DMS79 (cell line): ENCODE measurements at regions not wholly inside any gene's neighbourhood (a gene's known extent, or its start where the extent isn't known, plus 50 kb on each side); places are given as distances from the start of the nearest gene placed in this dataset.

ENCODE experiments used
- DNase-seq: peaks from one replicate; lab custom pipeline; 2025; lab: John Stamatoyannopoulos, UW

DNA sequence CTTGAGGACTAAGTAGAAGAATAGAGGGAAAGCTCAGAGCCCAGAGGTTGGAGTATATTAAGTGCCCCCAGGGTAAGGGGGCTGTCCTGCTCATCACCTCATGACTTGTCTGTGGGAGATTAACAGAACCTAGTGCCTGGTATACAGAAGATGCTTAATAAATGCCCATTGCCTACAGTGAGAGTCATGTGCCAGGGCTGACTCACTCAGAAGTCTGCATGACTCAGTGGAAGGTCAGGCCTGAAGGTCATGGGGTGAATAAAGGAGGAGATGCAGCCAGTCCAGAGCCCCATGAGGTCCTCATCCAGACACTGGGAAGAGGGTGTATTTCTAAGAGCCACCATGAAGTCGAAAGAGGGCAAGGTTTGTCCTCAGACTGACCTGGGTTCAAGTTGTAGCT, 62.5 kb upstream of the TLE3 start:
- no peak for DNase-seq

DNA sequence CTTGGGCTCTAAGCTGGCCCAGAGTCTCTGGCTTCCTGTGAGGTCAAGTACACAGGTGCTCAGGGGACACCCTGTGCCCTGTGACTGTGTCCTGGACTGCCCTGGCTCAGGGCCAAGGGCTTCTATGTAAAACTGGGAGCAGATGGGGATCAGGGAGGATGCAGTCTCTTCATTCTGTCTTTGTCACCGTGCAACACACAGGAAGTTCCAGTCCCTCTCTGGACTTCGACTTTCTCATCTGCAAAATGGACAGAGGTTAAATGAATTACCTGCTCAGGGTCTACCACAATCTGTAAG, 61.9 kb upstream of the TLE3 start:
- no peak for DNase-seq

DNA sequence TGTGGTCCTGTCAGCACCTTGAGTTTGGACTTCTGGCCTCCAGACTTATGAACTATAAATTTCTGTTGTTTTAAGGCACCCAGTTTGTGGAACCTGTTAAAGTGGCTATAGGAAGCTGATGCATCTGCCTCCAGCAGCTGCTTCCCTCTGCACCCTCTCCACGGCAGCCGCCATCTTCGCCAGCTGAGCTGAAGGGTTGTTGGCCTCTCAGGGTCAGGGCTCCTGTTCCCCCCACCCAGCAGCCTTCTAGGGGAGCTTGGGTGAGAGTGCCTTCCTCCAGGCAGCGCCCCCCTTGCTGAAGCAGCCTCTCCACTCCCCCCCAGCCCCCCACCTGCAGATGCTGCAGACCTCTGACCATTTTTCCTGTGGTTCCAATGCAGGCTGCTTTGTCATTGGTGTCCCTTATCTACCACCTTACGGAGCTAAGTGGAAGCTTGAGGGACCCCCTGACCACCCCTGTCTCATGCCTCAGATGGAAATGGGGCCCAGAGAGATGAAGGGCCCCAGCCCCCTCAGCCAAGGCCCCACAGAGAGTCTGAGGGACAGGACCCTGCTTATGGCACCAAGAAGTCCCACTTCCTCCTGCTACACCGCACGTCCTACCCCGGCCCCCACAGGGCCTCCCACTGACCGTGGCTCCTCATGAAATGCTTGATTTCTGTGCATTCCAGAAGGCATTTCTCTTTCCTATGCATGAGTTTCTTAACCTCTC, 61.4 kb upstream of the TLE3 start:
- DNase-seq: no peak

DNA sequence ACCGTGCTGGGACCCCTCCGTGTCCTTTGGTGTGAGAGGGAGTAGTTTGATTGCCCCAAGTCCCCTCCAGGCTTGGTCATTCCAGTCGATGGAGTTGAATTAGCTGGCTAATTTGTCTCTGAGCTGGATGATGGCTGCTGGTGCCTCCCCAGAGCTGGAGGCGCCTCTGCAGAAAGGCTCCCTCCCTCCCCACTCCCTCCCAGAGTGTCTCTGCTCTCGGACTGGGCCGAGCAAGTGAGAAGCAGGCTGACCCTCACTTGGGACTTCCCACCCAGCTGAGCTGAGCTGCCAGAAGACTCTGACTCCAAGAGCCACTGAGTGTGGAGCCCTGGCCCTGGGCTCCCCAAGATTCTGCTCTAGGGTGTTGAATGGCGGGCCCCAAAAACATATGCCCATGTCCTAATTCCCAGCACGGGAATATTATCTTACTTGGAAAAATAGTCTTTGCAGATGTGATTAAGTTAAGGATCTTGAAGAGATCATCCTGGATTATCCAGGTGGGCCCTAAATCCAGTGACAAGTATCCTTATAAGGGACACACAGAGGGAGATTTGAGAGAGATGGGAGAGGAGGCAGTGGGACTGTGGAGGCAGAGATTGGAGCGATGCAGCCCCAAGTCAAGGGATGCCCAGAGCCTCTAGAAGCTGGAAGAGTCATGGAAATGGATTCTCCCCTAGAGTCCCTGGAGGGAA, 60.7 kb upstream of the TLE3 start:
- no peak for DNase-seq

DNA sequence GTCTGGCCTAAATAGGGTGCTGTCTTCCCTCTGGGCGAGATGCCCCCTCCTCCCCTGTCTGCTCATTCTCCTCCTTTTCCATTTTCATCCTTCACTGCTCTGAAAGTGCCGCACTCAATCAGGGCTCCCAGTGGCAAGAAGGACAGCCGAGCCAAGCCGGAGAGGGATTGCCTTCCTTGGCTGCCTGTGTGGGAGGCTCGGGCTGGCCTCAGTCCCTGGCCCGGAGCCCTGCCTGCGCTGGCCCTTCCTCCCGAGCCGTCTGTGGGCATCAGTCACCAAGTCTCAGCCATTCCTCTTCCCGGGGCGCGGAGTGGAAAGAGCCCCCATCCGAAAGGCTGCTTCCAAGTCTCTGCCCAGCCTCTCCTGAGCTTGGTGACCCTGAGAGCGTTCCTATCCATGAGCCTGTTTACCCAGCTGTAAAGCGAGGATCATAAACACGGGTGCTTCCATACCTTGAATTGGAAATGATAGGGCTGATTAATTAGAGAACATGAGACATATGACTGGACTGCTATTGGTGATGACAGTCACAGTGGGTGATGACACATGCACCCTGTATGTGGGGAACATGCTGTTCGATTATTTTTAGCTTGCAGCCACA, 59.1 kb upstream of the TLE3 start:
- DNase-seq: no peak

DNA sequence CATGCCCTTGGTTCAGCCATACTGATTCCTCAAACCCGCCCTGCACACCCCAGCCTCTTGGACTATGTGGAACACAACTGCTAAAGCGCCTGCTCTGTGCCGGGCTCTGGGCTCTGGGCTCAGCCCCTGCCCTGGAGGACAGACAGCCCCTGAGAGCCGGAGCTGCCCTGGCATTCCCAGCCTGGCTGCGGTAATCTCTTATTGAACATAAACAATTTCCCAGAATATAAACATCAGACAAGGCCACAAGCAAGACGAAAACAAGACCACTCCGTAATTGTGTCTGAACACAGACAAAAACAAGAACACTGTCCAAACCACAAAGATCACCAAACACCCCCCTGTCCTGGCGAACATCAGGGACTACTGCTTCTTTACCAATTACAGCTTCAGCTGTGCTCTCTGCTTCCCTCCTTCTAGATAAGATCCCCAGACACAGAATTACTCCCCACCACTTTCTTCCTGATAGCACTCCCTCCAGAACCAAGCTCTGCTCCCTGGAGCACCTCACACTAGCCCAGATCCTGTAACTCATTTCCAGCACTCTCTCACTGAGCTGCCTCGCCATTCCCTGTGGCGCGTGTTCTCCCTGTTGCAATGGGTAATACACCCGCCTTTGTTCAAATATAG, 57.1 kb upstream of the TLE3 start:
- DNase-seq: no peak

DNA sequence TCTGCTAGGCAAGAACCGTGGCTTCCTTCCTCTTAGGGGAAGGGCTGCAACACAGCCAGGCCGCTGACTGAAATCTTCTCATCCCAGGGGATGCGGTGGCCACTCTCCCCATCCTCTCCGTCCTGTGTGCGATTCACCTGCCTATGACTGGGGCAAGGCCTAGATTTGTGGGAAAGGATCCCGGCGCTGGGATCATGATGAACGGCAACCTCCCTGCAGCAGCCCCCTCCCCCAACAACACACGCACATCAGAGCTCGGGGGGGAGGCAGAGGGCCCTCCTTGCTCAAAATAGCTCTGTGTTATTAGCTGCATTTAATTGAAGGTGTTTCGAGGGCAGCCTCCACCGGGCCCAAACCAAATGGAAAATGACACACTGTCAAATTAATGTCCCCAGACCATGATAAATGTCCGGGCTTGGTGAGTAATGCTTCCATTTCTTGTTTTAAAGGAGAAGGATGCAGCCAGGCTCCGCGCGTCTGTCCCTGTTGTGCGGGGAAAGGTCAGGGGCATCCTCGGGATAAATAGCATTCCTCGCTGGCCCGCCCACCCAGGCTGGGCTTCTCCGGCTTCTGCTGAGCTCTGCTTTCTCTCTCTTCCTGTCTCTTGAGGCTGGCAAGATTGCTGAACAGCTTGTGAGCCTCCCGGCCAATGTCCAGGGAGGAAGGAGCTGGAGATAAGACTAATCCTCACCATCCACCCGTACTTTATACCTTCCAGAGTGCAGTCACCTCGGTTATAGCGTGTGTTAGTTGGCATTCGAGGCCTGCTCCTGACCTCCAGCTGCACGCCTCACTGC, 56.4 kb upstream of the TLE3 start:
- no peak for DNase-seq

DNA sequence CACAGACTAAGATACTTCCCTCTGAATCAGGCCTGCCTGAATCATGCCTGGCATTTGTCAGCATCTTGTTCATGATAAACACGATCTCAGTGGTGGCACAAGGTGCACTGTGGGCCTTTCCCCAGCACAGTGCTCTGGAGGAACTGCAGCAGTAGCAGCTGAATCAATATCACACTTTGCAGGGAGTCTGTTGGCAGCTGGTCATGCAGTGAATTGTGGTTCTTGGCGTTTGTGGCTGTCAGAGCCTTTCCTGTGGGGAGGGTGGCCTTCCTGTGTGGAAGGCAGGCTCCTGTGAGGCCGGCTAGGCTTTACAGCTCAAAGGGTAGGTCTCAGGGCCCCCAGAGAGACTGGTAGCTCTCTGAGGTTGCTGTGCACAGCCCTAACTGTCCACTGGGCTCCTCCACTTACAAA, 54.4 kb upstream of the TLE3 start:
- no peak for DNase-seq

DNA sequence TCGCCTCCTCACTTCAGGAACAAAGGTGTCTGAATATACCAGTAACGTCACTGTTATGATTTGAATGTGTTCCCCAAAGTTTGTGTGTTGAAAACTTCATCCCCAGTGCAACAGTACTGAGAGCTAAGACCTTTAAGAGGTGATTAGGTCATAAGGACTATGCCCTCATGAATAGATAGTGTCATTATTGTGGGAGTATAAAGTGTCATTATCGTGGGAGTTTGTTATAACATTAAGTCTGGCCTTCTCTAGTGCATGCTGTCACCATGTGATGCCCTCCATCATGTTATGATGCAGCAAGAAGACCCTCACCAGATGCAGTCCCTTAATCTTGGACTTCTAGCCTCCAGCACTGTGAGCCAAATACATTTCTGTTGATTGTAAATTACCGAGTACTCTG, 53.7 kb upstream of the TLE3 start:
- no peak for DNase-seq

DNA sequence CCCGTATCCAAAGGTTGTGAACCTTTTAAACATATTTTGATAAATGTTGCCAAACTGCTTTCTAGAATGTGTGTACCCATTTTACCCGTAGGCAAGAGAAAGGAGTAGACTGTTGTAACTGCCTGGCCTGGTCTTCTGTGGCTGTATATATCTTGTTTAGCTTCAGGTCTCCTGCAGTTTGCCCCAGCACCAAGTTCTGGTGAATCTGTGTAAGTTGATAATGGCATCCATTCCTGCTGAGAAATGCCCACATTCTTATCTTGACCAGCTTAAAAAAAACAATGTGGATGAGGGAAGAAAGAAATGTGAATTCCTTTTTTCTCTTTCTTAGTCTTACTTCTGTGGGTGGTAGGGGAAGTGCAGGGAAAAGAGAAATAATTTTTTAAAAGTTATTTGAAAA, 53.3 kb upstream of the TLE3 start:
- DNase-seq: no peak

DNA sequence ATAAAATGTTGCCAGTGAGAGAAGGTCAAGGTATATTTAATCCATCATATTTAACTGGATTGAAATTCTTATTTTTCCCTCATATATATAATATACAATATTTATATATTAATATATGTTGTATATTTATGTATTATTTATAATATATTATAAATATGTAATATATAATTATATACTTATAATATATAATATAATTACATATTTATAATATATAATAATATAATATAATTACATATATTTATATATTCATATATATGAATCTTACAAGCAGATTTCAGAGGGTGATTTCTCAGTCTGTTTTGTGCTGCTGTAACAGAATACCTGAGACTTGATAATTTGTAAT, 52.7 kb upstream of the TLE3 start:
- DNase-seq: no peak

DNA sequence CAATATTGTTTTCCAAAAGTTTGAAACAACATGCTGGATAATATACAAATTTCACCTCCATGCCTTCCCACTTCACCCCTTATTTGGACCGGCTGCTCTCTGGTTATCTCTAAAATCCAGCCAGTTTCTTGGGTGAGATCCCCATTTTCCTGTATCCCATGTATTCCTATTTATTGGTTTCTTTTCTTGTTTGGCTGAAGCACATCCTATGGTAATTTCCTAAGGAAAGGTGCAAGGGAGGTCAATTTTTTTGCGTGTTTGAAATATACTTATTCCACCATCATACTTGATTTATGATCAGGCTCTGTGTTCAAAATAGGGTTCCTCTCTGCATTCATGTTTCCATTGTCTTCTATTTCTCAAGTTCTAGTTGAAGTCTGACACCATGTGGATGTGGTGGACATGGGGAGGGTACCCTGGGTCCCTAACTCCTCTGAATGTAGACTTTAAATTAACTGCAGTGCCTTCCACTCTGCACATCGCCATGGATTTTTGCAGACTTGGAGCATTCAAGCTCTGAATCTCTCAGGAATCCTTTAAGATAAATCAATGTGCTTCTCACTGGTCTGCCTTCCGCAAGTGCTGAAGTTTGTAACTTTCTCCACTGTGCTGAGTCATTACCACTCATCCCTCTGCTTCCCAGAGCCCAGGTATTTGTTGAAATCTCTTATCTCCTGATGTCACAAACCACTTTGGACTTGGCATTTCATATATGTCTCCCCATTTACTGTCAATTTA, 52.1 kb upstream of the TLE3 start:
- DNase-seq: no peak

DNA sequence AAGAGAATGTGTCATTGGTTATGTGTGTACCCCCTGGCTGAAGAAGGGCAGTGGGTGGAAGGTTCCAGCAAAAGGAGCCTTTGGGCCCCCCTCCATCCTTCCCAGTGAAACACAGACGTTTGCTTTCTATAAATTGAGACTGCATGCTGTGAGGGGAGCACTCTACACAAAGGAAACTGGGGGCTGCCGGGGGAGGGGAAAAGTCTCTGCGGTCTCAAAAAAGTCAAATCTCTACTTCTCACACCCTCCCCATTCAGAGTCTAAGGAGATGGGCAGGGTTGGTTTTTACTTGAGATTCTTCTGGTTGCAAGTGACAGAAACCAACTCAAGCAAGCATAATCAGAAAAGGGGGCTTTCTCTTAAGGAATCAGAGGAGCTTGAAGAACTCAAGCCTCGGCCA, 50.1 kb upstream of the TLE3 start:
- no peak for DNase-seq
